ENCODE measurements at regions not wholly inside any gene's neighbourhood (a gene's known extent, or its start where the extent isn't known, plus 50 kb on each side); places are given as distances from the start of the nearest gene placed in this dataset.

DNA sequence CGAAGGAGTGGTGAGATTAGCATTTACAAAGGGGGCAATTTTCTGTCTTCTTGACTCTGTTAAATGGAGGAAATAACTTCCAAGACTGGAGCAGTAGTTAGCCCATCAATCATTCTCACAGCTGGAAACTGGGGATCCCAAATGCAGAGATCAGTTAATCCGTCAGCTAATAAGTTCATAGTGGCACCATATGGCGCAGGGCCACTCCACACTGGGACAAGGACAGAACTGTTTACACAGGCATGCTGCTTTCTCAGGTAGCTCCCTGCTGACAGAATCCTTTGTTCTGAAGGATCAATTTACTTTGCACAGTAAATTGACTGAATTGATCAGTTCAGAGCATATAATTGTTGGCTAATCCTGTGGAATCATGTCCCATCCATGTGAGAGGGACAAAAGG lies 395.7 kb downstream of the TMEM161B start:
- DNase-seq (ENCODE audit: low read depth): no peak

GRCh38 chr5:87868792-87869191 lies 399.9 kb downstream of the TMEM161B start:
- no peak for DNase-seq (ENCODE audit: low read depth)

DNA sequence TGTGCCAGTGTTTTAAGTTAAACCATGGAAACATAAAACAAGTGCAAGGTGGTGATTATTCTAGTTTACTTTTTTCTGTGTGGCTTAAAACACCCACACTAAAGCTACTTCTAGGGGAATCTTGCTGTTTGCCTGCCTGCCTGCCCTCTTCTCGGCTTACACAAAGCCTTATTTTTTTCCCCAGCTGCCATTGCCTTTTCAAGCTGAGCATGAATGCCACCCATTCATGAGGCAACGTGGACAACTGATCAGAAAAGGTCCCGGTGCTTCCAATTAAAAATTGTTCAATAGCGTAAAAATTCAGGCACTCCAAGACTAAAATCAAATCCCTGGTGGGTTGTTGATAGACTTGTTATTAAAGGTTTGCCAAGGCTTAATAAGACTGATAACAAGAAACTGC lies 401.4 kb downstream of the TMEM161B start:
- DNase-seq (ENCODE audit: low read depth): no peak

DNA sequence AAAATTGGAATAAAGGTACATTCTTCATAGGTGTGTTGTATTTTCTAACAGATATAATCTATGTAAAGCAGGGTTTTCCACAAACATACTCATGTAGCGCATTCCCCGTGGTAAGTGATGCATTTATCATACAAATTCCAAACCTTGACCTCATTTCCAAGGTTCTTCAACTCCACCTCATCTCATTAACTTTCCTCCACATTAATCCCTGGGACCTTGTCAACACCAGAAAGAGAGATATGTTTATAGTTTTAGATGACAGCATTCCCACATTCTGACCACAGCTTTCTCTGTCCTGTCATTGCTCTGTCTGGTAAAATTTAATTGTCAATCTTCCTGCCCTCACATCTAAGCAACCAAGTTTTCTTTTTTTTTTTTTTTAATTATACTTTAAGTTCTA lies 415.1 kb downstream of the TMEM161B start:
- DNase-seq (ENCODE audit: low read depth): no peak

GRCh38 chr5:87851603-87852002 lies 417.0 kb downstream of the TMEM161B start:
- no peak for DNase-seq (ENCODE audit: low read depth)

DNA sequence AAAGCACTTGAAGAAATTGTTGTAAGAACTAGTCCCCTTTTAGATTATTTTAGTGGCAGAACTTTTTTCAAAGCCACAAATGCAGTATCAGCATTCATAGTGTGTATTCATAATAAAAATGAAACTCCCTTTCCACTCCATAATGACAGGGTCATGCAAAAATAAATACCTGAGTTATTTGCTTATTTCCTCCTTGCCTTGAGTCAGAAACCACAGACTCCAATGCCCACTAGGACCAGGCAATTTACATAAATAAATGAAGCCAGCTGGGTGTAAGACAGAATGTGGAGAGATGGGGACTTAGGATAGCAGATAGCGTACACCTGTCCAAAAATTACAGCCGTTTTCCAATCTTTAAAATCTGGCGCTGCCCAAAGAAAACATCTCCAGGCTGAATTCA lies 417.8 kb downstream of the TMEM161B start:
- no peak for DNase-seq (ENCODE audit: low read depth)

DNA sequence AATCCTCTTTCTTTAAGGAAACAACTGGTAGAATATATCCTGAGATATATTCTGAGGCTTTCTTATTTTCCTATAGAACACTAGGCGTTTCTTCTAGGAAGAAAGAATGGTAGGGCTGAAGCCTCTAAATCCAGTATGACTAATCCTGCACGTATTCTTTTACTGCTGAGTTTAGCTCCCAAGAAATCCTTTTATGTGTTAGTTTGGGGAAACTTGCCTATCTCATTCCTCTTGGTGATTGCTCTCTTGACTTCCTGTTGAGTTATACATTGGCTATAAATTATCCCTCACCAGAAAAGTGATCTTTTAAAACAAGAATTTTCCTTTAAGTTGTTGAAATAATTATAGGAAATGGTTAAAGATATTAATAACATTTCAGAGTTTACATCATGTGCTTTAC lies 422.9 kb downstream of the TMEM161B start:
- DNase-seq (ENCODE audit: low read depth): no peak

DNA sequence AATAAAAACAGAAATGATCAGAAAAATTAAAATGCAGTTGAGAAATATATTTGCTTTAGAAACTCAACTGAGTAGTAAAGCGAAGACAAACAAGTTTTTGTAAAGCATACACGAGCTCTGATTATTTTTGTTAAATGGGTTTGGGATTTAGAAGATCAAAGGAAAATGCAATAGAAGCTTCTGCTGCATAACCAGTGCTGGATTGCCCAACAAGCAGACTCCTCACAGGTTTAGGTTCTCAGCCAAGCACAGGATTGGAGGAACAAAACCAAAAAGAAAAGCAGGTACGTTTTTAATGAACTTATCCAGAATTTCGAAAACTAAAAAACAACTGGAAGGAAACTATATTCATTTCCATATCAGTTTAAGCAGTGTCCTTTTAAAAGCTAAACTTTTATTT lies 423.8 kb downstream of the TMEM161B start:
- no peak for DNase-seq (ENCODE audit: low read depth)

- DNase-seq (ENCODE audit: low read depth): no peak
Observed at GRCh38 chr5:87844449-87844848, 424.2 kb downstream of the TMEM161B start.

DNA sequence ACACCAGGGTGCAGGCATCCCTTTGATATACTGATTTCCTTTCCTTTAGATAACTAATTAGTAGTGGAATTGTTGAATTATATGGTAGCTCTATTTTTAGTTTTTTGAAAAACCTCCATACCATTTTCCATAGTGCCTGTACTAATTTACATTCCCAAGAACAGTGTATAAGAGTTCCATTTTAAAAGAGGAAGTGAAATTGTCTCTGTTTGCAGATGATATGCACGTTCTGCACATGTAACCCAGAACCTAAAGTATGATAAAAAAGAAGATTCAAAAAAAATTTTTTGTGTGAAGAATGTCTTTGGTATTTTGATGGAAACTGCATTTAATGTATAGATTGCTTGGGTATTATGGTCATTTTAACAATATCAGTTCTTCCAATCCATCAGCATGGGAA lies 424.0 kb upstream of the CCNH start:
- DNase-seq (ENCODE audit: low read depth): no peak

DNA sequence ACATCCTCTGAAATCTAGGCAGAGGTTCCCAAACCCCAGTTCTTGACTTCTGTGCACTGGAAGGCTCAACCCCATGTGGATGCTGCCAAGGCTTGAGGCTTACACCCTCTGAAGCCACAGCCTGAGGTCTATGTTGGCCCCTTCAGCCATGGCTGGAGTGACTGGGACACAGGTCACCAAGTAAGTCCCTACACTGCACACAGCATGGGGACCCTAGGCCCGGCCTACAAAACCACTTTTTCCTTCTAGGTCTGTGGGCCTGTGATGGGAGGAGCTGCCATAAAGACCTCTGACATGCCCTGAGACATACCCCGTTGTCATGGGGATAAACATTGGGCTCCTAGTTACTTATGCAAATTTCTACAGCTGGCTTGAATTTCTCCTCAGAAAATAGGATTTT lies 418.8 kb upstream of the CCNH start:
- DNase-seq (ENCODE audit: low read depth): no peak

DNA sequence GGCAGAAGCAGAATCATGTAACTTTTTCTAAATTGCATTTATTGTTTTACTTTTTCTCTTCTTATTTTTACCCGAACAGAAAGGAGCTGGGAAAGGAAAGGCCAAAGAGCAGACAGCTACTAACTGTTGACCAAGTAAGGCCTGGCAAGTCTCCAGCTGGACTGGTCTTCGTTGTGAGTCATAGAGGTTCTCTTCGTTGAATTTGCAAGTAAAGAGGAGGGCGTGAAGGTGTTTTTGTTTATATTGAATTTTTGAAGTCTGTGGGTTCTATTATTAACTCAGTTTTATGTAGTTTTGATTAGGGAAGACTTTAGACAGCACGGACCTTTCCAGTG lies 416.5 kb upstream of the CCNH start:
- DNase-seq (ENCODE audit: low read depth): peak; percentile 6

DNA sequence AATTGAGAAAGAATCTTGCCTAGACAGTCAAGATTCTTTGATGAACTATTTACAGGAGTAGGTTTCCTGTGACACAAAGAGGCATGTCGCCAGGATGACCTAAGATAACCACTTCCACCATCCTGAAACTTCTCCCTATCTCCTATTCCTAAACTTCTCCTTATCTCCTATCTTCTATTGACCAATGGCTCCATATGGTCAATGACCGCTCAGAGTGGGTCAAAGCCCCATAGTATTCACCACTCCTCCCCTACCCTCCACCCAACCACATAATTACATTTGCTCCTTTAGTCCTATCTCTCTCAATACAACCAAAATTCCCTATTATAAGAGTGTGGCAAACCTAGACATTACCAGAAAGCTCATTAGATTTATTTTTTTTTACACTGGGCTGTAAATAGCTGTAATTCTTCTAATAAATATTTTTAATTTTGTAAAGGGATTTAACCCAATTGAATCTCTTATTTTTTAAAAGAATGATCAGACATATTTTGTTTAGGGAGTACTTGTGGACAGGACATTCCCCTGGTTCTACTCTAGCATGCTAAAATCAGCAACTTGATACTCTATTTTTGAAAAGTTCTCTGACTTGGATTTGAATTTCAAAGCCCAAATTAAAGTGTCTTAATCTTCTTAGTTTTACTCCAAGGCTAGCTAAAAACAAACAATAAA lies 416.0 kb upstream of the CCNH start:
- DNase-seq (ENCODE audit: low read depth): no peak

- DNase-seq (ENCODE audit: low read depth): no peak
Observed at GRCh38 chr5:87827539-87827938, 414.8 kb upstream of the CCNH start.

DNA sequence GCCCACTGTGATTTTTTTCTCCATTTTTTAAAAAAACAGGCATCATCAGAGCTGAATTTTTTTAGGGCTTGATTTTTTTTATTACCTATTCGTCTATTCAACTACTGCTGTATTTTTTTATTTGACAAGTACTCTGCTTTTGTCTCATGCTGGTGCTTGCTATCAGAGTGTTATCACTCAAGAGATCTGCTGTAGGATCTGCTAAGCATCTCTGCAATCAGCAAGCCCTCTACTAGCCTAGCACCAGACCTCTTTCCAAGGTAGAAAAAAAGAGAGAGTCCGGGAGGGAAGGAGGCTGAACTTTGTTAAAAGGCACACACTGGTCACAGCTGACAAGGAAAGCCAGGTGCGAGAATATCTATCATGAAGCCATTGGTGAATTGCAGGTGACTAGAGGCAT lies 413.8 kb upstream of the CCNH start:
- no peak for DNase-seq (ENCODE audit: low read depth)

GRCh38 chr5:87825583-87825982 lies 412.9 kb upstream of the CCNH start:
- no peak for DNase-seq (ENCODE audit: low read depth)

GRCh38 chr5:87807783-87808182 lies 395.1 kb upstream of the CCNH start:
- no peak for DNase-seq (ENCODE audit: low read depth)

DNA sequence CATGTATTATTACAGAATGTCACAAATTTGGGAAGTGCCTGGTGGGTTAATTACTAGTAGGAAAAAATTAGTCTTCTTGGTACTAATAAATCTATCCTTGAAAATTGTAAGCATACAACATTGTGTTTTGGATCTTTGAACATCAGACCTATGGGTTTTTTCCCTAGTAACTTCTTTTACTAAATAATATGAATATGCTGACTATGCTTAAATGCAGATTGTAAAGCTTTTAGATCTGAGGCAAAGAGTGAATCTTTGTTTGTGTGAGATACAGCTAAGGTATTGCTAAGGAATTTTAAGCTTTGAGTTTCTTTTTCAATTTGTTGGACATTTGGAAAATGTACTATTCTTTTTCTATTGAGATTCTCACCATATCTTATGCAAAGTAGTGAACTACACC lies 390.6 kb upstream of the CCNH start:
- DNase-seq (ENCODE audit: low read depth): no peak

- DNase-seq (ENCODE audit: low read depth): no peak
Observed at GRCh38 chr5:87791869-87792268, 379.1 kb upstream of the CCNH start.

DNA sequence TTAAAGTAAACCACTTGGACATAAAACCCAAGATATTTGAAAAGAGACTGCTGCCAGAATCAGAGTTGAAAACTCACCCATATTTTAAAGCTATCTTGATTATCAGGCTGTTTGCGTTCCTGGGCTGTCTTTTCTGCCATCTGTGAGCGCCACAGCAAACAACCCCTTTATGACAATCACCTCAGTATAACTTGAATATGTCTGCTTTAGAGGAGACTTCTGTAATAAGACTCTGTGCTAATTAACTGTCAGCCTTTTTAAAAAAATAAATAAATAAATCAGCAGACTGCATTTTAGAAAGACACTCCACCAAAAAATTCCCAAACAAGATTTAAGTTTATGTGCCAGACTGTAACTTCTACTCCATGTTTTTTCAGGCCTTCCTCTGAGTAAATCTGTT lies 375.7 kb upstream of the CCNH start:
- no peak for DNase-seq (ENCODE audit: low read depth)

DNA sequence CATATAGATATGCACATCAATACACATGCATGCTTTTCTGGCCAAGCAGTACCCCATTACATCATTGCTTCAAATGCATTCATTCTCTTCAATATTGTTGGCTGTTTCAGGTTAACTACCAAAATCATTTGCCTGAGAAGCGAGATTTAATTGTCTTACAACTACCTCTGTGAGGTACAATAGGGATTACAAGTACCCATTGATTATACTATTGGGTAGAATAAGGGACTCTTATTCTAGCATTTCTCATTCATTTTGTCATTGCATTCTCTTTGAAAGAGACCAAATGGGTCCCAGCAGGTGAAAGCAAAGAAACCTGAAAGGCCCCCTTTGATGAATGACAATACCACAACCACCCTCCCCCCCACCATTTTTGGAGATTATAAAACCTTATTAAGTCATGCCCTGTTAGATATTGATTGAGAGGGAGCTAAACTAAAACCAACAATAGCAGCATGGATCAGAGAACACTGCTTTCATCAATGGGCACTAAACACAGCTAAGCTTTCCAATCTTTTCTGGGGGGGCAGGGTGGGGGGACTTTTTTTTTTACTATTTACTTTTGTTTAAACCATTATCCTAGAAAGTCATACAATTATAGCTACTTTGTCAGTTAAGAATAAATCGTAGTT lies 375.0 kb upstream of the CCNH start:
- no peak for DNase-seq (ENCODE audit: low read depth)

DNA sequence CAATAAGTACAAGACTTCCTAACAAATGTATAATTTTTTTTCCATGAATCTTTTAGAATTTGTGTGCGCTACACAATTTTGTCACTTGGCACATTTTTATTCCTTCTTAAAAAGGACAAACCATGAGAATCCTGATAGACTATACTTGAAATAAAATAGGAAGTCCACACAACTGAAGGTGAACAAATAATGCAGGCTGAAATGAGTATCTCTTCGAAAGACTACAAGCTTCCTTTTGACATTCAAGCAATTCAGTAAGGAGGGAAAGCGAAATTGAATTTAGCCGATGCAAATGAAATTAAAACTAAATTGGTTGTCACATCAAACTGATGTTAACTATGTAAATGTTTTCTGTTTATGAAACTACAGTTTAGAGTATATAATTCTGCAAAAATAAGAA lies 374.4 kb upstream of the CCNH start:
- DNase-seq (ENCODE audit: low read depth): no peak

DNA sequence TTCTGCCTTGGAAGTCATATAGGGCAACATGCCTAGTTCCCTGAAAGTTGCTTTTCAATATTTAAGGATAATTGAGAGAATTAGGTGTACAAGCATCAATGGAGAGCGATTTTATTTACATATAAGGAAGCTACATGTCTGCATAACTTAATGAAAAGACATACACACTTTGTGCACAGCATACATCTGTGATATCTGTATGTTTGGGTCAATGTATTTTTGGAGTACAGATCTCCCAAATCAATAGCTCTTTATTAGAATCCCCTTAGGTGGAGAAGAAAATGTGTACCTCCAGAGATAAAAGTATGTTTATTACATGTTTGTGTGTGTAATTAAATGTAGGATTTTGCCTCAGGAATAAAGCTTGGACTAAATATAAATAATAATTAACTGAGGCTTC lies 373.7 kb upstream of the CCNH start:
- no peak for DNase-seq (ENCODE audit: low read depth)

Measured in renal cortical epithelial cell (primary cell).